ENCODE measurements at regions not wholly inside any gene's neighbourhood (a gene's known extent, or its start where the extent isn't known, plus 50 kb on each side); places are given as distances from the start of the nearest gene placed in this dataset.

DNA sequence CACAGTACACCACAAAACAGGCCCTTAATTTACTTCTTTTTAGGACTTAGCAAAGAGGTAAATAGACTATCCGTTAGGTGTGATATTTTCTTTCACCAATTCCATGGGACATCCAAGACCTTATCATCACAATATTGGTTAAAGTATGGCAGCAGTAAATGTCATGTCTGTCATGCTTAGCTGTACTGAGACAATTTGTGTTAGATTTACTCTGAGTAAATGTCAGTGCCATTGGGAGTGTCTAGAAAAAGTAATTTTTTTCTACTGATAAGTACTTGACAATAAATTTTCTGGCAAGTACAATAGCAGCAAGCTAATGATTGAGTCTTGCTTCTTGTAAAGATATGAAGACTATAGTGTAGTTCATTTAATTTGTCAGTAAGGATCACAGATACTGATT lies 756.1 kb downstream of the FAM133A start:
- CTCF ChIA-PET: no interaction called here
- TF ChIP-seq CTCF (conservative IDR thresholded peaks at IDR 0.05; ENCODE audit: low read depth): no peak

DNA sequence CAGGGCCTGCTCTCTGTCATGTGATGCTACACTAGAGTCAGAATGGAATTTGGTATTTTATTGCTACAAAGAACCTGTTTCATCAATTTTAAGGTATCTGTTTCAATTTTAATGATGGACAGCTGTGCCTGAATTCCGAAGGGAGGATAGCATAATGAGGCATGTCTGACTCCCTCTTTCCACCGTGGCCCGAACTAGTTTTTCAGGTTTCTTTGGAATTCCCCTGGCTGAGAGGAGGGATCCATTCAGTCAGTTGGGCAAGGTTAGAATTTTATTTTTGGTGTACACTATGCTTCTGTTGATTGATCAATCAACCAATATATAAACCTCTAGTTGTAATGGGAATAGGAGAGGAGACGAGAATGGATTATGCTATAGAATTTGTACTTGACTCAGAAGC lies 761.8 kb downstream of the FAM133A start:
- peak; percentile 0 for DNase-seq (ENCODE audit: low spot score)
- CTCF ChIA-PET: no interaction called here
- POLR2A ChIA-PET (ENCODE audit: low non-redundant PET): no interaction called here
- no peak for TF ChIP-seq CTCF (conservative IDR thresholded peaks at IDR 0.05; ENCODE audit: low read depth)
- no peak overlapping the region for H3K27ac ChIP-seq

More for the DNA sequence above, 756.1 kb downstream of the FAM133A start:
- POLR2A ChIA-PET (ENCODE audit: low non-redundant PET): no interaction called here
- H3K27ac ChIP-seq: no peak overlapping the region
- no peak for DNase-seq (ENCODE audit: low spot score)

- no peak overlapping the region for H3K27ac ChIP-seq
- no peak for TF ChIP-seq CTCF (conservative IDR thresholded peaks at IDR 0.05; ENCODE audit: low read depth)
- ChIA-PET POLR2A (ENCODE audit: low non-redundant PET) (no interaction called here), CTCF (no interaction called here)
- no peak for DNase-seq (ENCODE audit: low spot score)
Measured at GRCh38 chrX:94454159-94454558, 780.2 kb downstream of the FAM133A start.

DNA sequence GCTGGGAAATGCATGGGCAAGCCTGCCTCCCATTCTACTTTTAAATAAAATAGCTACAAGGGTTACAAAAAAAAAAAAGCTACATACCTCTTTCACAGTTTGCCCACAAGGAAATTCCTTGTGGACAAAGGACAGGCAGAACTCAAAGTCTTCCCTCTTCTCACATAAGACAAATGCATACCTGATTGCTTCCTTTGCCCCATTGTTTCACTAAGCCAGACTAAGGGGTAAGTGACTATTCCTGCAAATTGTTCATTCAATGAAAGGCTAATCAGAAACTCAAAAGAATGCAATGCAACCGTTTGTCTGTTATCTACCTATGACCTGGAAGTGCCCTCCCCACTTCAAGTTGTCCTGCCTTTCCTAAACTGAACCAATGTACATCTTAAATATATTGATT lies 780.6 kb downstream of the FAM133A start:
- TF ChIP-seq CTCF (conservative IDR thresholded peaks at IDR 0.05; ENCODE audit: low read depth): no peak

DNA sequence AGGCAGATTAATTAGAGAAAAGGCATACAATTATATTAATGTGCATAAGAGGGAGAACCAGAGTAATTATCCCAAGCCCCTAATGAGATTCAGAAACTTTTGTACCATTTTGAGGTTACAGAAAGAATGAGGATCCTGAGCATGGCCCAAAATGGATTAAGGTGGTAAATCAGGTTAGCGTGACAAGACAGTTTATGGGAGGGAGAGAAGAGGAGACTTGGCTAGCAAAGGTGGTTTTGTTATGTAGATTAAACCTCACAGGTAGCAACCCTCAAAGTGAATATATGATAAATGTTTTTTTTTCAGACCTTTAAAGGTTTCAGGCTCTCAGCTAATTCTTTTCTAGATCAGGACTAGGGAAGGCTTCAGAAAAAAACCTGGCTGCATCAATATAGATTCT lies 781.8 kb downstream of the FAM133A start:
- ChIA-PET POLR2A (ENCODE audit: low non-redundant PET) (no interaction called here), CTCF (no interaction called here)
- H3K27ac ChIP-seq: no peak overlapping the region
- no peak for TF ChIP-seq CTCF (conservative IDR thresholded peaks at IDR 0.05; ENCODE audit: low read depth)
- no peak for DNase-seq (ENCODE audit: low spot score)

More for the DNA sequence above, 780.6 kb downstream of the FAM133A start:
- no peak overlapping the region for H3K27ac ChIP-seq
- ChIA-PET POLR2A (ENCODE audit: low non-redundant PET) (no interaction called here), CTCF (no interaction called here)
- no peak for DNase-seq (ENCODE audit: low spot score)

GRCh38 chrX:94492541-94492940 lies 818.5 kb downstream of the FAM133A start:
- ChIA-PET CTCF (interaction anchor here (0.7 kb wide), 1 partner anchor 33 kb away, joined by 3 read pairs; no protein-coding TSS in a partner anchor), POLR2A (ENCODE audit: low non-redundant PET) (no interaction called here)
- H3K27ac ChIP-seq: no peak overlapping the region

More at GRCh38 chrX:94492541-94492940, 818.5 kb downstream of the FAM133A start:
- no peak for TF ChIP-seq CTCF (conservative IDR thresholded peaks at IDR 0.05; ENCODE audit: low read depth)
- DNase-seq (ENCODE audit: low spot score): no peak

Data from RWPE1 (cell line).